H1 (cell line): ENCODE measurements at regions not wholly inside any gene's neighbourhood (a gene's known extent, or its start where the extent isn't known, plus 50 kb on each side); places are given as distances from the start of the nearest gene placed in this dataset.
A peak's percentile ranks its signal among the peaks of the same experiment; 100 is the strongest.

Experiments used
- CTCF ChIA-PET: fragments of 300-600 bp; sonication (Branson Sonifier 250); formaldehyde crosslinking; loops from one replicate; lab custom pipeline; 2021; ENCODE audit not compliant: partially characterized antibody; lab: Charles Lee
- POLR2A ChIA-PET: fragments of 300-600 bp; sonication (Branson Sonifier 250); formaldehyde crosslinking; loops from one replicate; lab custom pipeline; 2021; ENCODE audit warnings: inconsistent platforms; ENCODE audit not compliant: partially characterized antibody; lab: Charles Lee
- DNase-seq, 2 experiments: peaks; one replicate each; pipeline versions ENCODE4 v3.0.0 to v3.0.0-alpha.2; 2010 to 2022; ENCODE audit warnings: low spot score in 2 of 2, low read depth in 1 of 2, mixed read lengths in 1 of 2
- FAIRE-seq: peaks from 2 replicates; lab custom pipeline; 2011; peaks lifted over from hg19 to GRCh38; lab: Jason Lieb, UNC
- H2AFZ ChIP-seq: 2 replicates; pipeline ENCODE4 v1.8.1; 2012; ENCODE audit warnings: low read length, inconsistent platforms
- H2AK5ac ChIP-seq: 2 replicates; pipeline ENCODE4 v1.6.1; 2013; ENCODE audit warnings: low read depth, low read length
- H2BK120ac ChIP-seq: replicated peaks from 2 replicates; pipeline ENCODE3; 2013; ENCODE audit warnings: low read depth, low read length, inconsistent platforms
- H2BK12ac ChIP-seq: 2 replicates; pipeline ENCODE4 v1.6.1; 2013; ENCODE audit warnings: low read depth, low read length
- H2BK15ac ChIP-seq: 2 replicates; pipeline ENCODE4 v1.6.1; 2013; ENCODE audit warnings: low read length
- H2BK20ac ChIP-seq: 2 replicates; pipeline ENCODE4 v1.6.1; 2013; ENCODE audit warnings: low read length
- H2BK5ac ChIP-seq: 2 replicates; pipeline ENCODE4 v1.6.1; 2013; ENCODE audit warnings: low read depth, low read length
- H3K14ac ChIP-seq: 2 replicates; pipeline ENCODE4 v1.6.1; 2013; ENCODE audit warnings: inconsistent platforms; ENCODE audit not compliant: insufficient read length
- H3K18ac ChIP-seq: 2 replicates; pipeline ENCODE4 v1.6.1; 2013; ENCODE audit warnings: low read length; ENCODE audit errors: extremely low read depth
- H3K23ac ChIP-seq: 2 replicates; pipeline ENCODE4 v1.6.1; 2013; ENCODE audit warnings: inconsistent platforms; ENCODE audit not compliant: insufficient read length
- H3K23me2 ChIP-seq: 2 replicates; pipeline ENCODE4 v1.6.1; 2013; ENCODE audit warnings: low read depth, low read length
- H3K27ac ChIP-seq: 2 replicates; pipeline ENCODE4 v1.6.1; 2011; ENCODE audit warnings: low read depth, low read length, inconsistent platforms
- H3K27me3 ChIP-seq, 4 experiments: replicated peaks in 1 of 4; 1 replicate in 1 of 4; 2 replicates in 3 of 4; pipeline versions ENCODE4 v1.6.1 to v1.8.1; 2011 to 2013; ENCODE audit warnings: low read length in 3 of 4, mild to moderate bottlenecking in 3 of 4, inconsistent platforms in 2 of 4, mixed read lengths in 2 of 4, moderate library complexity in 1 of 4; ENCODE audit not compliant: control insufficient read depth in 3 of 4, insufficient read depth in 3 of 4; ENCODE audit errors: extremely low read depth in 1 of 4
- H3K36me3 ChIP-seq, 4 experiments: 2 replicates each; pipeline versions ENCODE4 v1.6.1 to v1.8.1; 2011 to 2013; ENCODE audit warnings: mild to moderate bottlenecking in 4 of 4, low read length in 3 of 4, moderate library complexity in 2 of 4, control low read depth in 1 of 4, inconsistent platforms in 1 of 4; ENCODE audit not compliant: insufficient read depth in 4 of 4, control insufficient read depth in 2 of 4
- H3K4ac ChIP-seq: replicated peaks from 2 replicates; pipeline ENCODE3; 2013; ENCODE audit warnings: low read length, low read depth, mixed read lengths, inconsistent platforms; ENCODE audit not compliant: insufficient read length
- H3K4me1 ChIP-seq, 4 experiments: replicated peaks in 1 of 4; 1 replicate in 1 of 4; 2 replicates in 3 of 4; pipeline versions ENCODE4 v1.6.1 to v1.8.1; 2011 to 2013; ENCODE audit warnings: low read length in 3 of 4, inconsistent platforms in 2 of 4, mixed read lengths in 1 of 4; ENCODE audit not compliant: insufficient read depth in 4 of 4, control insufficient read depth in 3 of 4
- H3K4me2 ChIP-seq, 2 experiments: 2 replicates each; pipeline versions ENCODE4 v1.6.1 to v1.8.1; 2011 to 2013; ENCODE audit warnings: low read depth in 2 of 2, low read length in 2 of 2, control low read depth in 1 of 2, inconsistent platforms in 1 of 2, mild to moderate bottlenecking in 1 of 2; ENCODE audit not compliant: insufficient read depth in 1 of 2
- H3K4me3 ChIP-seq, 4 experiments: fragments of 200-600, 300-600 bp in 1 of 4; sonication (generic), shearing (Covaris generic), sonication (Bioruptor Twin) in 1 of 4; 2 replicates each; pipeline versions ENCODE4 v1.5.1 to v1.8.1; 2011 to 2016; ENCODE audit warnings: low read length in 4 of 4, low read depth in 3 of 4, control low read depth in 2 of 4, inconsistent platforms in 2 of 4, mild to moderate bottlenecking in 2 of 4, mixed read lengths in 1 of 4, moderate library complexity in 1 of 4; ENCODE audit not compliant: insufficient read depth in 2 of 4; ENCODE audit errors: extremely low read depth in 1 of 4
- H3K56ac ChIP-seq: replicated peaks from 2 replicates; pipeline ENCODE3; 2013; ENCODE audit warnings: low read depth, mild to moderate bottlenecking, mixed read lengths, low read length, inconsistent platforms; ENCODE audit not compliant: insufficient read length
- H3K79me1 ChIP-seq: 2 replicates; pipeline ENCODE4 v1.6.1; 2013; ENCODE audit warnings: low read depth, low read length, control low read depth
- H3K79me2 ChIP-seq, 2 experiments: 2 replicates each; pipeline versions ENCODE4 v1.6.1 to v1.8.1; 2012 to 2013; ENCODE audit warnings: low read length in 2 of 2, mild to moderate bottlenecking in 2 of 2, inconsistent platforms in 1 of 2; ENCODE audit not compliant: insufficient read depth in 2 of 2, control insufficient read depth in 1 of 2
- H3K9ac ChIP-seq, 4 experiments: replicated peaks in 1 of 4; 1 replicate in 1 of 4; 2 replicates in 3 of 4; pipeline versions ENCODE4 v1.6.1 to v1.8.1; 2011 to 2013; ENCODE audit warnings: low read depth in 3 of 4, low read length in 3 of 4, control low read depth in 2 of 4, mild to moderate bottlenecking in 2 of 4, moderate library complexity in 2 of 4, inconsistent platforms in 1 of 4; ENCODE audit errors: extremely low read depth in 1 of 4
- H3K9me3 ChIP-seq, 2 experiments: 2 replicates each; pipeline versions ENCODE4 v1.6.1 to v1.8.1; 2012 to 2013; ENCODE audit warnings: mild to moderate bottlenecking in 2 of 2, moderate library complexity in 2 of 2, control low read depth in 1 of 2, inconsistent platforms in 1 of 2, low read depth in 1 of 2, low read length in 1 of 2, mixed read lengths in 1 of 2; ENCODE audit not compliant: insufficient read depth in 2 of 2
- H4K20me1 ChIP-seq, 2 experiments: replicated peaks in 1 of 2; 2 replicates each; pipeline versions ENCODE3 to v1.8.1; 2011 to 2013; ENCODE audit warnings: inconsistent platforms in 2 of 2, low read length in 2 of 2, mild to moderate bottlenecking in 1 of 2; ENCODE audit not compliant: insufficient read depth in 2 of 2, control insufficient read depth in 1 of 2
- H4K5ac ChIP-seq: 2 replicates; pipeline ENCODE4 v1.6.1; 2013; ENCODE audit warnings: low read length, low read depth, mixed read lengths, inconsistent platforms; ENCODE audit not compliant: insufficient read length
- H4K8ac ChIP-seq: 2 replicates; pipeline ENCODE4 v1.8.0; 2013; ENCODE audit warnings: mild to moderate bottlenecking, moderate library complexity, low read length, inconsistent platforms; ENCODE audit not compliant: insufficient read depth; ENCODE audit errors: extremely low read depth
- H4K91ac ChIP-seq: replicated peaks from 2 replicates; pipeline ENCODE3; 2013; ENCODE audit warnings: low read length, mixed read lengths, inconsistent platforms; ENCODE audit not compliant: insufficient read length
- CBX5 ChIP-seq: fragments of 300-800, 300-1000 bp; sonication (generic); IDR thresholded peaks from 2 replicates; pipeline ENCODE4 v1.7.1; 2016; ENCODE audit warnings: antibody characterized with exemption, low read length, low read depth
- CREB1 ChIP-seq: IDR thresholded peaks from 2 replicates; pipeline ENCODE4 v1.6.1; 2012; ENCODE audit warnings: inconsistent platforms
- CTCF ChIP-seq, 3 experiments: IDR thresholded peaks; 1 replicate in 2 of 3; 2 replicates in 1 of 3; pipeline versions ENCODE4 v1.5.1 to v1.6.1; 2011; ENCODE audit warnings: low read length in 3 of 3, mild to moderate bottlenecking in 3 of 3, inconsistent platforms in 2 of 3, low read depth in 1 of 3, moderate library complexity in 1 of 3; ENCODE audit not compliant: insufficient read depth in 1 of 3; ENCODE audit errors: control extremely low read depth in 1 of 3
- EGR1 ChIP-seq: IDR thresholded peaks from 2 replicates; pipeline ENCODE4 v1.6.1; 2011; ENCODE audit warnings: low read depth, low read length, borderline replicate concordance
- KDM5A ChIP-seq: fragments of 200-600 bp; IDR thresholded peaks from 2 replicates; pipeline ENCODE4 v1.7.1; 2012; ENCODE audit warnings: mild to moderate bottlenecking, low read length, inconsistent platforms, mixed read lengths
- MAFK ChIP-seq: IDR thresholded peaks from 2 replicates; pipeline ENCODE4 v1.6.1; 2012; ENCODE audit warnings: low read depth, mild to moderate bottlenecking, improper control_type of control experiment, low read length
- PHF8 ChIP-seq: fragments of 200-600 bp; sonication (generic); conservative IDR thresholded peaks from 2 replicates; pipeline ENCODE4 v1.7.1; 2012; ENCODE audit warnings: low read depth, mild to moderate bottlenecking, inconsistent platforms, low read length, moderate library complexity
- POLR2A ChIP-seq, 2 experiments: IDR thresholded peaks; 1 replicate in 1 of 2; 2 replicates in 1 of 2; pipeline ENCODE4 v1.6.1; 2011; ENCODE audit warnings: low read depth in 2 of 2, low read length in 2 of 2, mild to moderate bottlenecking in 2 of 2; ENCODE audit errors: control extremely low read depth in 1 of 2
- RAD21 ChIP-seq, 2 experiments: IDR thresholded peaks in 1 of 2; conservative IDR thresholded peaks in 1 of 2; 2 replicates each; pipeline ENCODE4 v1.6.1; 2011; ENCODE audit warnings: low read depth in 2 of 2, low read length in 2 of 2, improper control_type of control experiment in 1 of 2, inconsistent platforms in 1 of 2, mild to moderate bottlenecking in 1 of 2, moderate library complexity in 1 of 2
- RBBP5 ChIP-seq: IDR thresholded peaks from 2 replicates; pipeline ENCODE4 v1.7.1; 2012; ENCODE audit warnings: low read depth, mild to moderate bottlenecking, inconsistent platforms, low read length, moderate library complexity, borderline replicate concordance
- SRF ChIP-seq: IDR thresholded peaks from 2 replicates; pipeline ENCODE4 v1.6.1; 2011; ENCODE audit warnings: mild to moderate bottlenecking, low read depth, low read length, moderate library complexity
- TAF1 ChIP-seq: IDR thresholded peaks from 2 replicates; pipeline ENCODE4 v1.6.1; 2011; ENCODE audit warnings: mild to moderate bottlenecking, low read depth, low read length
- TAF7 ChIP-seq: optimal IDR thresholded peaks from 2 replicates; pipeline ENCODE3; 2011; ENCODE audit warnings: low read depth, mild to moderate bottlenecking, inconsistent platforms, low read length, moderate library complexity, borderline replicate concordance
- WGBS, 2 experiments: shearing (Covaris generic) in 1 of 2; methylation state at CpG; one replicate each; pipeline versions ENCODE4 v1.1.6 to v1.1.7; 2013 to 2015; ENCODE audit warnings: low lambda C conversion rate in 2 of 2, mixed read lengths in 2 of 2, inconsistent platforms in 1 of 2, low coverage in 1 of 2, missing lambda C conversion rate in 1 of 2; ENCODE audit not compliant: insufficient replicate concordance in 2 of 2, insufficient coverage in 1 of 2, insufficient read length in 1 of 2; ENCODE audit errors: extremely low coverage in 1 of 2, missing lambda C conversion rate in 1 of 2; 5-methylcytosine and 5-hydroxymethylcytosine counted together

GRCh38 chr5:125525356-125525755 lies 778.9 kb upstream of the ZNF608 start:
- H3K9me3 ChIP-seq, result no peaks in the 10 kb centered on the region
- 87% methylated on average over 4 of the region's 4 CpGs; no CpG with 5 or more reads in 1 of the 2 experiments for WGBS, 2 experiments
- H3K4me2 ChIP-seq, result no peak overlapping the region
- no peak overlapping the region for H2BK20ac ChIP-seq
- H4K5ac ChIP-seq, result no peak overlapping the region
- no peaks in the 10 kb centered on the region for H3K4me1 ChIP-seq
- no peak overlapping the region for H2BK5ac ChIP-seq
- ChIA-PET CTCF (no interaction called here), POLR2A (no interaction called here)
- H3K4me3 ChIP-seq, result no peak overlapping the region
- H2AK5ac ChIP-seq, result no peak overlapping the region
- H3K27ac ChIP-seq, result no peak overlapping the region
- no peaks in the 10 kb centered on the region for H3K36me3 ChIP-seq
- 0 out of 2 replicates have a peak overlapping the region, but pooled peaks have one; percentile 4 for H2AFZ ChIP-seq
- no peaks in the 10 kb centered on the region for H3K79me2 ChIP-seq
- H2BK120ac ChIP-seq, result no peak overlapping the region
- H3K4ac ChIP-seq, result no peak overlapping the region
- no peak overlapping the region for H3K14ac ChIP-seq
- no peak overlapping the region for H2BK12ac ChIP-seq
- no peak for DNase-seq
- no peaks in the 10 kb centered on the region for H4K20me1 ChIP-seq
- H3K23me2 ChIP-seq, result no peaks in the 10 kb centered on the region
- H3K9ac ChIP-seq, result no peak overlapping the region
- no peak for FAIRE-seq
- no peak overlapping the region for H3K56ac ChIP-seq
- H4K91ac ChIP-seq, result no peak overlapping the region
- H3K23ac ChIP-seq, result no peak overlapping the region
- H3K18ac ChIP-seq, result no peak overlapping the region
- no peaks in the 10 kb centered on the region for H3K79me1 ChIP-seq
- H4K8ac ChIP-seq, result no peak overlapping the region
- H2BK15ac ChIP-seq, result no peak overlapping the region
- no peaks in the 10 kb centered on the region for H3K27me3 ChIP-seq
- TF ChIP-seq MAFK, result no peak
- no peak for TF ChIP-seq TAF1
- no peak for TF ChIP-seq RBBP5
- no peak for TF ChIP-seq CTCF (IDR thresholded peaks at IDR 0.05; ENCODE audit: control extremely low read depth in 1 of 3, insufficient read depth in 1 of 3, low read depth in 1 of 3, low read length in 3 of 3)
- no peak for TF ChIP-seq EGR1
- no peak for TF ChIP-seq KDM5A
- TF ChIP-seq CREB1, result no peak
- TF ChIP-seq SRF, result no peak
- no peak for TF ChIP-seq POLR2A (IDR thresholded peaks at IDR 0.05; ENCODE audit: control extremely low read depth in 1 of 2, low read depth in 2 of 2, low read length in 2 of 2)
- no peak for TF ChIP-seq TAF7
- TF ChIP-seq RAD21 (IDR thresholded peaks at IDR 0.05 in 1 of 2, conservative IDR thresholded peaks at IDR 0.05 in 1 of 2; ENCODE audit: low read depth in 2 of 2, low read length in 2 of 2), result no peak
- TF ChIP-seq PHF8, result no peak
- TF ChIP-seq CBX5, result no peak
